ENCODE measurements at regions not wholly inside any gene's neighbourhood (a gene's known extent, or its start where the extent isn't known, plus 50 kb on each side); places are given as distances from the start of the nearest gene placed in this dataset.

DNA sequence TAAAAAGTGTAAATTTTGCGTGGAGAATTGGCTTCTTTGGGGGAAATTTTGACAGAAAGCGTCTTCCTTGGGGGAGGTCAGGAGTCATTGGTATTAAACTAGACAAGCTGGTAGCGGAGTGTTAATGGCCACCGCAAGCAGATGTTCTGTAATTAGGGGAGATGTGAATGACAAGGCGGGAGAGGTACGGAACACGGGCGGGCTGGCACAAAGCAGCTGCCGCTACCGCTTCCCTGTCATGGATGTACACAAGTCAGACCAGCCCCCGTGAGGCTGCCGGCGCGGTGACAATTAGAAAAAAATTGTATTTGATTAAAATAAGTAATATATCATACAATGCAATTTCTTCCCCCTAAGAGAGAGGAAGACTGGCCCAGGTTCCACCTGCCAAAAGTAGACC lies 501.6 kb downstream of the VRK1 start:
- no peak for DNase-seq (ENCODE audit: low spot score)

DNA sequence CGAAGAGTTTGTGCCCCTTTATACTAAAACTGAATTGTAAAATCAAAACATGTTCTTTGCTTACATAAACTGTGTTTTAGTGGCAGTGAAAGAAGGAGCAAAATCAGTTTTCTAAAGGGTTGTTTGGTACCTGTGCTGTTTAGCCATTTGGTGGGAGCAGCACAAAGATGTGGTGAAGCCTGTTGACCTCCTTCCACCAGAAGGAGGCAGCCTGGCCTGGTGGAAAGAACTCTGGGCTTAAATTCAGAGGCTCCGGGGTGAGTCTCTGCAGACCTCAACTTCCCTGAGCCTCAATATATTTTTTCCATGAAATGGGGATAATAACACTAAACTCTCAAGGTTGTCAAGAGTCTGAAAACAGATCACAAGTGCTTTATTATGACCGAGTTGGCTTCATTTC lies 502.5 kb downstream of the VRK1 start:
- DNase-seq (ENCODE audit: low spot score), result no peak

DNA sequence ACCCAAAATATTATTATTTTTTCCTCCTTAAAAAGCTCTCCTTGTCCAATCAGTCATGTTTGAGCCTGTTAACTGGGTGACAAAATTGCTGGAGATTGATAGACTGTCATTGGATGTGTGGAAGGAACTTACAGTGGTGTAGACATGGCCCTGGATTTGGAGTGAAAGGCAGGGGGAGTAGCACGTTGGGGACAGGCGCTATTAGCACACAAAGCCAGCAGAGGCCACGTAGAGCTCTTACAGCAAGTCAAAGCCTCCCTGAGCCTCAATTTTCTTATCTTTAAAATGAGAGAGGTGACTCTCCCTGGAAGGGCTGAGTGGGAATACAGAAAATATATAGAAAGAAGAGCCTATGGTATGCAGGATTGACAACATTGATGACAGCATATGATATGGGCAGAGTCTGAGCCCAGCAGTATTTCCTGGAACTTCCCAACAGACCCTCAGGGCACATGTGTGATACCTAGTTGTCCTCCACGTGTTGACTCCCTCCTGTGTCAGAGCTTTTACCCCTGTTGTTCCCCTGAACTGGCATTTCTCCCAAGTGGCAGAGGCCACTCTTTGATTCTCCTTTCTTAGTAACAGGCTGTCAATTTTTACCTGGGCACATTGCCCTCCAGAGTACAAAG lies 504.9 kb downstream of the VRK1 start:
- DNase-seq (ENCODE audit: low spot score), result no peak

DNA sequence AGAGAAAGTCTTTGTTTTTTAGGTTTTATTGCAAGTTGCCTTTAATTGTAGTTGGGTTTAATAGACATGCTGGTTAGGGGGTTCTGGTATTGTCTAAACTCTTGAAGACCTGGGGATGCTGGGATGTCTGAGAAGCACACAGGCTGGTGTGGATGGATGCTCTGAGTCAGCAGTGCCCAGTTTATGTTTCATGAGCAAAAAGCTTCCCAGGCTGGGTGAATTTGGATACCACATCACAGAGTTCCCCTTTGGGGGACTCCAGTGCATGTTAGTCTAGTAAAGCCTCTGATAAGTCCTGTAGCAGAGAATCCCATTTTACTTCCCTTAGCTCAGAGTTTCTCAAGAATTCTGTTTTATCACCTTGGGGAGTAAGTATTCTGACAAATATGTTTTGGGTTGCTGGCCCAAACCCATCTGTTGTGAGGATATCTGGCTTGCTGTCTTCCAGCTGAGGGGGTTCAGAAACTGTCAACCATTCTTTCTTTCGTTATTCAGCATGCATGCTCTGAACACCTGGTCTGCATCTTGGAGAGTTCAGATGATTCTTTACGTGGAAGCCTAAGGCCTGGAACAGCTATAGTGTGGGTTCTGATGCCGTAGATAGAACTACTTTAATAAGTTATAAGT lies 509.1 kb downstream of the VRK1 start:
- no peak for DNase-seq (ENCODE audit: low spot score)

DNA sequence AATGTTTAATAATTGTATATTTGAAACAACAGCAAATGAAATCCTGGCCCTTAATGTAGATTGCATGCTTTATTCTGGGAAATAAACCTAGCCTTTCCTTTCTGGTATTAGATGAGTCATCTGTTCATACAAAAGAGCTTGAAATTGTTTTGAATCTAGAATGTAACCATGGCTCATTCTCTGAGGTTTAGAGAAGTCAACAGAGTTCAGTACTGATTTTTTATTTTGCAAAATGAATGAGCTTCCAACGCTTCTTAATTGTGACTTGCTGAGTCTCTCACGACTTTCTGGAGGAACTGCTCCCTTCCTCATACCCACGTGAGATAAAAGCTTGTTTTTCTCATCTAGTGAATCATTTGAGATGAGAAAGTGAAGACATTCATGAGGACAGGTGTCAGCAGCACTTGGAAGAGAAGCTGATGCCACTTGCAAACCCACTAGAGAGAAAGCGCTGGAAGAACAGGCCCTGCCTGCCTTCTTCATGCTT lies 509.6 kb downstream of the VRK1 start:
- no peak for DNase-seq (ENCODE audit: low spot score)

DNA sequence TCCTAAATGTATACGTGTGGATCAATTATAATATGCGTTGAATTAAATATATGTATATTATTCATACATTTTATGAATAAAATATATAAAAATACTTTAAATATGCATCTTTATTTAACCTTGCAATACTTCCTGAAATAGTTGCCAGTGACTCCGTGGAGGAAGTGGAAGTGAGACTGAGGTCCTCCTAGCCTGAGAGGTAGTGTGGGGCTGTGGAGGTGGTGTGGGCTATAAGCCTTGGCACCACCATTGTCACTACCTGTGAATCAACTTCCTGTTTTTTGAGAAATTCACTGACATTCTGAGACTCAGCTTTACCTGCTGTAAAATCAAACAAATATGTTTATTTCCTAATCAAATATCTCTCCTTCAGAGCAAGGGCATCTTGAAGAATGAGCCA lies 514.2 kb downstream of the VRK1 start:
- no peak for DNase-seq (ENCODE audit: low spot score)

DNA sequence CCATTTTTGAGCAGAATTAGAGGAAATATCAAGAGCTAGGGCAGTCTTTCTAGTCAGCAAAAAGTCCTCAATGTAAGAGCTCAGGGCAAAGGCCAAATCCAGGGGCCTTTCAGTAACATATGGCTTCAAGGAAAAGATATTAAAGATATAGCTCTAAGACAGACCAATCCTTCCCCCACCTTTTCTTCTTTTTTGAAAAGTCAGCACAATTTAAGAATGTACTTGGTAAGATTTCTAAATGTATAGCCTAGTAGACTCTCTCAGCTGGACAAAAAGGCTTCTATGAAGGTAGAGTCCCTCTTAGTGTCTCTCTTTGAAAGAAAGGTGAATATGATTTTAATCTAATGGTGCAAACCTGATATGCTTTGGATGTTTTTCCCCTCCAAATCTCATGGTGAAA lies 515.7 kb downstream of the VRK1 start:
- DNase-seq (ENCODE audit: low spot score), result no peak

DNA sequence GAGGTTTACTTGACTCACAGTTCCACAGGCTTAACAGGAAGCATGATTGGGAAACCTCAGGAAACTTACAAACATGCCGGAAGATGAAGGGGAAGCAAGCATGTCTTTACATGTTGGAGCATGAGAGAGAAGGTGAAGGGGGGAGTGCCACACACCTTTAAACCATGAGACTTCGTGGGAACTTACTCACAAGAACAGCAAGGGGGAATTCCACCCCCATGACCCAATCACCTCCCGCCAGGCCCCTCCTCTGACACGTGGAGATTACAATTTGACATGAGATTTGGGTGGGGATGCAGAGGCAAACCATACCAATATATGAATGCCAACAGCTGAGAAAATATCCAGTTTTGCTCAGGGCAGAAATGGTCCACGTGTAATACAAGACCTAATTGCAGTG lies 518.6 kb downstream of the VRK1 start:
- DNase-seq (ENCODE audit: low spot score), result no peak

DNA sequence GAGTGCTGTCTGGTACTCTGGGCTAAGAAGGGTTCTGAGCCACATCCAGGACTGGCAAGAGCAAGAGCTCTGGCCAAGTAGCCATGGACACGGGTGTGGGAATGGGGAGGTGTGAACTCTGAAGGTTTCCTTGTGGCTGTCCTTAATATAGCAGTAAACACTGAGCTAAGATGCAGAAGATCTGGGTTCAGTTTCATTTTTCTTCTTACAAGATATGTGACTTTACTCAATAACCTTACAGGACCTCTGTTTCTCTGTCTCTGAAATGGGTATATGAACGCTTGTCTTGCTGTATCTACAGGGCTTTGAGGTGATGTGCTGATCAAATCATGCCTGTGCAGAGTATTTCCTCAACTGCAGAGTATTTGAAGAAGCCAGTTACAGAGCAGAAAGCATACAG lies 521.2 kb downstream of the VRK1 start:
- DNase-seq (ENCODE audit: low spot score), result no peak

DNA sequence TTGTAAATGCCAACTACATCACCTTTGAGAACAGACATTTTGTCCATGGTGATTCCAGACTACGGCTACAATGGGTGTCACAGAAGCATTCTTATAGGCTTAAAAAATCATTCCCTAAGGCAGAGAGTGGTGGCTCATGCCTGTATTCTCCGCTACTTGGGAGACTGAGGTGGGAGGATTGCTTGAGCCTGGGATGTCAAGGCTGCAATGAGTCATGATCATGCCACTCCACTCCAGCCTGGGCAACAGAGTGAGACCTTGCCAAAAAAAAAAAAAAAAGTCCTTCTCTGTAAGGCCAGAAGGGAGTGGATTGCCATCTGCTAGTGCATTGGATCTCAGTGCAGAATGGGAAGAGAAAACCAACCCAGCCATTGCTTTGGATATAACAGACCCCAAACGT lies 522.5 kb downstream of the VRK1 start:
- DNase-seq (ENCODE audit: low spot score), result no peak

DNA sequence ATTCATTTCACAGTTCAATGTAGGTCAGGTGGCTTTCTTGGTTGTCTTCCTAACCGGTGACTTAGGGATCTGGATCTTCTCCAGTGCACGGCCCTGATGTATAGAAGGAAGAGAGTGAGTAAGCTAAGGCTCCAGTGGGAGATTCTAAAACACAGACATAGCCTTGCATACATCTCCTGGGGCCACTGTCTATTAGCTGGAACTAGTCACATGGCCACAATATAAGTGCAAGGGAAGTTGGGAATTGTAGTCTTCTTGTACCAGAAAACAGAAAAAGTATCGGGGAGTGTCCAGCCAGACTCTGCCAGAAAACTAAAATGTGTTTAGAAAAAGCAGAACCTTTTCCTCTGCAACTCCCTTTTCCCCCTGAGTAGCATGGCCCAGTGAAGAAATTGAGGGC lies 531.6 kb downstream of the VRK1 start:
- DNase-seq (ENCODE audit: low spot score), result no peak

DNA sequence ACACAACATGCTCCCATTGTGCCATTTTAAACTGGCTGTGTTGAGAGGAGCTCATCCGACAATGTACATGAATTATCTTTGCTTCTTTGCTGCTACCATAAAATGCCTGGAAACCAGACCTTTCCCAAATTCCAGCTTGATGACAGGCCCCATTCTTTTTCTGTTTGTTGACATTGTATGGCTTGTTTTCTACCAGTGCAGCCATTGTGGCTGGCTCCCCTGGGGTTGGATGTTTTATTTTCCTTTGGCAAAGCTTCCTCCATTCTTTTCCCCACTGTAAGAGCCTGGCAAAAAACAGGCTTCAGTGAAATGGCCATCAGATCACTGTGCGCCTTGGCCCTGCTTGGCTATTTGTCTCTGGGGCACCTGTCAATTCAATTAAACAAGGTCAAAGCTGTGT lies 532.5 kb downstream of the VRK1 start:
- DNase-seq (ENCODE audit: low spot score), result no peak

DNA sequence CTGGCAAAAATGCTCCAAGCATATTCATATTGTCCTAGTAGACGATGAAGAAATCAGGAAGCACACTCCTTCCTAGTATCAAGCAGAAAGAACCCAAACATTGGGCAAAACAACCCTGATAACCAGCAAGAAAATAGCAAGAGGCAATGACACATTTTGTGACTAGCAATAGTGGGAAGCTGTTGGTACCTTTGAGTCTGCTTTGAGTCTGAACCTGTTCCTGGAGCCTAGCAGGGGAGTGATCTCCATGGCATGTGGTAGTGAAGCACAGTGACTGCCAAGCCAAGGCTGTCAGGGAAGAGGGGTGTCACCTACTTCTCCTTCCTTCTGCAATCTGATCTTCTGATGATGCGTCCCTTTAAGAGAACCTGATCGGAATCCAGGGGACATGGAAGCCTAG lies 533.9 kb downstream of the VRK1 start:
- DNase-seq (ENCODE audit: low spot score), result no peak

DNA sequence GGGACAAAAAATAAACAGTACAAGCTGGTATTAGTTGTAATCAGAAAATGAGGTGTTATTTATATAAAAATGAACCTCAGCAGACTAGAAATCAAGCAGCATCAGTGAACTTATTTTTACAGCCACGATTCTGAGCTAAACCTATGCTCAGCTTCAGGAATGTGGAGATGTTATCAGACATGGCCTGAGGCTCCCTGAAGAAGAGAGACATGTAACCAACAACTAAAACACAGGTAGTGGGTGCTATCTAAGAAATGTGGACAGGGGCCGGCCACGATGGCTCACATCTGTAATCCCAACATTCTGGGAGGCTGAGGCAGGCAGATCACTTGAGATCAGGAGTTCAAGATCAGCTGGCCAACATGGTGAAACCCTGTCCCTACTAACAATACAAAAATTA lies 534.3 kb downstream of the VRK1 start:
- no peak for DNase-seq (ENCODE audit: low spot score)

DNA sequence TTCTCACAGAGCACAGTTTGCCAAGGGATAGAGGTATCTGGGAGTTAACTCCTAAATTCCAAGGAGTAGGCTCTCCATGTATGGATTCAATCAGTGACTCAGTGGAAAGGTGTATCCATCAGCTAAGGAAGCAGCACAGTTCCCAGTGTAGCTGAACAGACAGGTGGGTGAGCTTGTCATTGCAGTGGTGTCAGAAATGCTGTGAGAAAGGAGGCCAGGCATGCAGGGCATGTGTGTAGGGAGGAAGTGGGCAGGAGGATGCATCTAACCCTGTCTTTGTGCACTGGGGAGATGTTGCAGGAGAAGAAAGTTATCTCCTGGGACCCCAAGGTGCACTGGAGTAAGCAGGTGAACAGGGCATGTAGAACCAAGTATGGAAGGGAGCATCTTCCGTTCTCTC lies 539.0 kb downstream of the VRK1 start:
- no peak for DNase-seq (ENCODE audit: low spot score)

DNA sequence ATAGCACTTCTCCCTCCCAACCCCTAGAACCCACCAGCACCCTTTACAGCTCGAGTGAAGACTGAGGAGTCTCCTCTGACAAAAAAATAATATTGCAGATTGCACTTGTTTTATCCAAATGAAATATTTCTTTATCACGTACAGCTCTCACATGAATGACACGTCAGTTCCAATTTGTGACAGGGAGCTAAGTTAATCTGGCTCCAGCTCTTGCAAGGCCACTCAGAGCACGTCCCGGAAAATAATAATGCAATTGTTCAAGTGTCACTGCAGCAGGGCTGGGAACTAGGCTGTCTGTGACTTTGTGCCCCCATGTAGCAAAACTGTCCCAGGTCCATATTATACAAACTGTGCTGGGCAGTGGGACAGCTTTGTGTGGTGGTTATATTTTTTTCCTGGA lies 539.6 kb downstream of the VRK1 start:
- DNase-seq (ENCODE audit: low spot score), result no peak

DNA sequence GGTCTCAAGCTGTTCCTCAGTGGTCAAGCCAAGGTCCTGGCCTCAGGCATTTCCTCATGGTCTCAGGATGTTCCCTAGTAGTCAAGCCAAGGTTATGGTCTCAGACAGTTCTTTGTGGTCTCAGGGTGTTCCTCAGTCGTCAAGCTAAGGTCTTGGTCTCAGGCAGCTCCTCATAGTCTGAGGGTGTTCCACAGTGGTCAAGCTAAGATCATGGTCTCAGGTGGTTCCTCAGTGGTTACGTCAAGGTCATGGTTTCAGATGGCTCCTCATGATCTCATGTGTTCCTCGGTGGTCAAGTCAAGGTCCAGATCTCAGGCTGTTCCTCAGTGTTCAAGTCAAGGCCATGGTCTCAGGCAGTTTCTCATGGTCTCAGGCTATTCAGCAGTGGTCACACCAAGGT lies 540.1 kb downstream of the VRK1 start:
- DNase-seq (ENCODE audit: low spot score), result no peak

DNA sequence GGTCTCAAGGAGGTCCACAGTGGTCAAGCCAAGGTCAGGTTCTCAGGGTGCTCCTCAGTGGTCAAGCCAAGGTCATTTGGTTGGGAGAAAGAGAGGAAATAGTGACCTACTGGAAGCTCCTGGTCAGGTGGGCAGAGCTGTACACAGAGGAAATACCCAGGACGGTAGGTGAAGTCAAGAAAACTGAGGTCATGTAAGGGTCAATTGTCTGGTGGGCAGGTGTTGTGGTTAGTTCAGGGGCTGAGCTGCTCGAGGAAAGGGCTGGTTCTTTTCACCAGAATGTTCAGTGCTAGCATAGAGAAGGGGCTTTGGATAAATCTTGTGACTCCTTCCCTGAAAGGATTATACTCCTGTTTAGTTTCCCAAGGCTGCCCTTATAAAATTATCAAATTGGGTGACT lies 540.5 kb downstream of the VRK1 start:
- DNase-seq (ENCODE audit: low spot score), result no peak

DNA sequence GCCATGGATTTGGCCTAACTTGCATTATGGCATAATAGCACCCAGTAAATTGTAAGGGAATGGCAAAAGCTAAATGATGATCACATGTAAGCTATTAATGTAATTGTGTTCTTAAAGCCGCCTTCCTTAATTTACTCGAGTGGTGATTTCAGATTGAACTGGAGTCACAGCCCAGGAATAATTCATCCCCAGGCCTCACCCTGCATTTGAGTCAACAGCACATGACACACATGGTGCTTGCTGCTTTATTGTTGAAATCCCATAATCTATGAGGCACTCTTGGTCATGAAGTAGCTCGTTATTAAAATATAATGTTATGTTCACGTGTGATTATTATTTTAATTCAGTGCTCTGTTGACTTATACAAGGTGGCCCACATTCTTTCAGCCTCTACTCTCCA lies 547.5 kb downstream of the VRK1 start:
- DNase-seq (ENCODE audit: low spot score), result no peak

DNA sequence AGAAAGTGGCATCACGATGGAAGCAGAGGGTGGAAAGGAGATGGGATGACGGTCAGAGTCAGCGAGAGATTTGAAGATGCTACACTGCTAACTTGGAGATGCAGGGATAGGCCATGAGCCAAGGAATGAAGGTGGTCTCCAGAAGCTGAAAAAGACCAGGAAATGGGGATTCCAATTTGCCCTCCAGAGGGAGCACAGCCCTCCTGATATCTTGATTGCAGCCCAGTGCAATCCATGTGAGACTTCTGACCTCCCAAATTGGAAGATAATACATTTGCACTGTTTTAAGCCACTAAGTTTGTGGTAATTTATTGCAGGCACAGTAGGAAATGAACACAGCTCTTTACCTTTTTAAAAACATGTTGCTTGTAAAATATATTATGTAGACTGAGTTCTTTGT lies 549.5 kb downstream of the VRK1 start:
- no peak for DNase-seq (ENCODE audit: low spot score)

DNA sequence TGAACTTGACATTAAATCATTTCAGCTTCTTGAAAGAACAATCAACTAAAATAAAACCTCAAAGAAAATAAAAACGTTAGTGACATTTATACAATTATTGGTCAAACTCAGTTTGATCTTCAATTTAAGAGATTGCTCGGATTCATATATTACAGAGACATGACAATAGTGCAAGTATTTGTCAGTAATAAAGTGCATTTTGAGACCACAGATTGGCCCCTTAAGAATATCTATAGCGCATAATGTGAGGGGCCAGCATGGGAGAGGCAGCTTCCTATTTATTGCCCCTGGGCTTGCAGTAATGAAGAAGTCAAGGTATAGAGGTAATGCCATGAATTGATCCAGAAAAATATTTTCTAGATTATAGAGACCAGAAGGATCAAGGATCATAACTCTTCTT lies 552.3 kb downstream of the VRK1 start:
- DNase-seq (ENCODE audit: low spot score), result no peak

DNA sequence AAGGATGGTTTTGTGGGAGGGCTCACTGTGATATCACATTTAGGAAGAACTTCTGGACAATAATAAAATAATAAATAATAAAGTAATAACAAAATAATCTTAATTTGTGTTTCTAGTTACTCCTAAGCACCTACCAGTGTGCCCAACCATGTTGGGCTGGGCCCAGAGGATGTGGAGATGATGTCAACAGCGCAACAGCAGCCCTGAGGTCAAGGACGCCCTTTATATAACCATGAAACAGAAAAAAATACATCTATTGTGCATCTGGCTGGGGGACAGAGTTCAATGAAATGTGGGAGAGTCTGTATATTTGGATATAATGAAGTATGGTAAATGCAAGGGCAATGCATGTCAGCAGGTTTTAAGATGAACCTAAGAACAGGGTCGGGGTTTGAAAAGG lies 552.8 kb downstream of the VRK1 start:
- DNase-seq (ENCODE audit: low spot score), result no peak

DNA sequence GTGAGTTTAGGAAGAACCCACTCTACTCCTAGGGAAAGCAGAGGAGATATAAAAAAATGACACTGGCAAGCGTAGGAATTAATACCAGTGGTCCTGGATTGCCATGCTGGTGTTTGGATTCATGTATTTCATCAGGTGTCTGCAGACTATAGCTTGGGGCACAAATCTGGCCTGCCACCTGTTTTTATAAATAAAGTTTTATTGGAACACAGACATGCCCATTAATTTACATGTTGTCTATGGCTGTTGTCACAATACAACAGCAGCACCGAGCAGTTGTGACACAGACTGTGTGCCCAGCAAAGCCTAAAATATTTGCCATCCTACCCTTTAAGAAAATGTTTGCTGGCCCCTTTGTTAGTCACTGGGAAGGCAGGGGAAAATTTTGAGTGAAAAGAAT lies 553.2 kb downstream of the VRK1 start:
- no peak for DNase-seq (ENCODE audit: low spot score)
